AG10803 (cell line): ENCODE measurements at regions not wholly inside any gene's neighbourhood (a gene's known extent, or its start where the extent isn't known, plus 50 kb on each side); places are given as distances from the start of the nearest gene placed in this dataset.
"Not testable (repeated sequence)": the region's sequence is repeated elsewhere in the genome, so short reads cannot be mapped to it uniquely, and the experiment has no call there.

Experiments used
- DNase-seq: peaks from one replicate; pipeline ENCODE4 v3.0.0; 2010; ENCODE audit warnings: low read depth
- H3K4me3 ChIP-seq: 2 replicates; pipeline ENCODE4 v1.5.1; 2011; ENCODE audit warnings: mild to moderate bottlenecking, low read length, control low read depth
- TF ChIP-seq, protein P1 (sequence below): conservative IDR thresholded peaks from 2 replicates; pipeline ENCODE4 v1.5.1; 2011; ENCODE audit warnings: mild to moderate bottlenecking, low read length, control low read depth, inconsistent platforms

DNA sequence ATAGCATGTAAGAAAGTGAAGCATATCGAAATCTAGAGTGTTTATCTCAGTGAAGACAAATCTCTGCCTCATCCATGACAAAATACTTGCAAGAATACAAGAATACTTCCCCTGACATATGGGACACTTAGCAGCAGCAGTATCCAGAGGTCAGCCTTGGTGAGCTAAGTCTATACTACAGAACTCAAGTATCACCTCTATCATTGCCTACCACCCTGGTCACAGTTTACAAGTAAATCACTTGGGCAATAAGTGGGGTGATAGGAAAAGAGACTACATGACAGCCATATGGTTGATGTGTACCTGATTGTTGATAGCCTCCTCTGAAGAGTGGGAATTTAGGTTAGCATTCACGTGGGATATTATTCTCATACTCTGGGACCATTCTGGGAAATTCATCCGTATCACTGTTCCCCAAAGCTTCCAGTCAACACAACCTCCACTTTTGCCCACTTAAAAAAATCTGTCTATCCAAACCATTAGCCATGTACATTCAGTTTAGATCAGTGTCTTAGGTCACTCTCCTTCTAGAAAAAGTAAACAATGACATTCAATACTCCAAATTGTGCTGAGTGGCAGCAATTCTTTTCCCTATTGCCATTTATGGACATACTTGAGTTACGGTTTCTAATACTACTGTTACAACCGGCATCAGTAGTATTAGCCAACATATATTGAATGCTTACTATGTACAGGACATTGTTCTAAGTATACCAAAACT lies 118.2 kb upstream of the PRSS16 start:
- no peak overlapping the region for H3K4me3 ChIP-seq
- TF ChIP-seq, protein P1, sequence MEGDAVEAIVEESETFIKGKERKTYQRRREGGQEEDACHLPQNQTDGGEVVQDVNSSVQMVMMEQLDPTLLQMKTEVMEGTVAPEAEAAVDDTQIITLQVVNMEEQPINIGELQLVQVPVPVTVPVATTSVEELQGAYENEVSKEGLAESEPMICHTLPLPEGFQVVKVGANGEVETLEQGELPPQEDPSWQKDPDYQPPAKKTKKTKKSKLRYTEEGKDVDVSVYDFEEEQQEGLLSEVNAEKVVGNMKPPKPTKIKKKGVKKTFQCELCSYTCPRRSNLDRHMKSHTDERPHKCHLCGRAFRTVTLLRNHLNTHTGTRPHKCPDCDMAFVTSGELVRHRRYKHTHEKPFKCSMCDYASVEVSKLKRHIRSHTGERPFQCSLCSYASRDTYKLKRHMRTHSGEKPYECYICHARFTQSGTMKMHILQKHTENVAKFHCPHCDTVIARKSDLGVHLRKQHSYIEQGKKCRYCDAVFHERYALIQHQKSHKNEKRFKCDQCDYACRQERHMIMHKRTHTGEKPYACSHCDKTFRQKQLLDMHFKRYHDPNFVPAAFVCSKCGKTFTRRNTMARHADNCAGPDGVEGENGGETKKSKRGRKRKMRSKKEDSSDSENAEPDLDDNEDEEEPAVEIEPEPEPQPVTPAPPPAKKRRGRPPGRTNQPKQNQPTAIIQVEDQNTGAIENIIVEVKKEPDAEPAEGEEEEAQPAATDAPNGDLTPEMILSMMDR: no peak
- no peak for DNase-seq

DNA sequence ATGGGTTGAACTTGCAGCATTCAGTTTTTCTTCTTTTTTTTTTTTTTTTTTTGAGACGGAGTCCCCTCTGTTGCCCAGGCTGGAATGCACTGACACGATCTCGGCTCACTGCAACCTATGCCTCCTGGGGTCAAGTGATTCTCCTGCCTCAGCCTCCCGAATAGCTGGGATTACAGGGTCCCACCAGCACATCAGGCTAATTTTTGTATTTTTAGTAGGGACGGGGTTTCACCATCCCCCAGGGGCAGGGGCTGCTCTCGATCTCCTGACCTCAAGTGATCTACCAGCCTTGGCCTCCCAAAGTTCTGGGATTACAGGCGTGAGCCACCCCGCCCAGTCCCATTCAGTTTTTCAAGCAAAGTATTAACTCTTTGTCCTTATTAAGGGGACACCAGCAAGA lies 117.6 kb upstream of the PRSS16 start:
- no peak for DNase-seq
- no peak overlapping the region for H3K4me3 ChIP-seq
- TF ChIP-seq, protein P1: no peak

DNA sequence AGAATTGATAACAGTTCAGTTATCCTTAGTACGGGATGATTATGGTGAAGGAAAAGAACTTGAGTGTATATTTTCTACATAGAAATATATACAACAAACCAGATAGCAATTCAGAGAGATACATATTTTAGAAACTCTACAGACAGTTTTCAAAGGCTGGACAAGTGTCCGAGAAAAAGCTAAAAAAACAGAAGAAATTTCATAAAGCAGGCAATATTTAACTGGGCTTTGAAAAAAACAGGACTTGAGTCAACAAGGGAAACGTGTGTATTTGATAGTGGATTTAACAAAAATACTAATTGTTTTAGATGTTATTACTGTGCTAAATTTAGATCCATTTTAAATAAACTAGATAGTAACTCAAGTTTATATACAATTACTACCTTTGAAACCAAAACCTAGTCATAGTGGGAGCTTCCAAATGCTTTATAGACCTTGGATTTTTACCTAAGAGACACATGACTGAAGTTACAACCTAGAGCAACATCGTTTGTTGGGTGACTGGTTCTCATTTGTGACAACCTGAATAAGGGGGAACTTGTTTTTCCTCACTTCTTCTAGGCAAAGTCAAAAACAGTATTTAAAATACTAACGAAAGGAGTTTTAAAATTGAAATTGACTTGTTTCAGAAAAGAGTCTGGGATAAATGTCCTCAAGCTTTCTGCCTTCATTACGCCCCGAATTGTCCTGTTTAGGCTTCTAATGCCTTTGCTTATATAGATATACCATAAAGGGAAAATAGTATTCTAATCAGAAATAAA lies 116.7 kb upstream of the PRSS16 start:
- H3K4me3 ChIP-seq: peak overlapping the region; percentile 70
- TF ChIP-seq, protein P1: no peak
- no peak for DNase-seq

DNA sequence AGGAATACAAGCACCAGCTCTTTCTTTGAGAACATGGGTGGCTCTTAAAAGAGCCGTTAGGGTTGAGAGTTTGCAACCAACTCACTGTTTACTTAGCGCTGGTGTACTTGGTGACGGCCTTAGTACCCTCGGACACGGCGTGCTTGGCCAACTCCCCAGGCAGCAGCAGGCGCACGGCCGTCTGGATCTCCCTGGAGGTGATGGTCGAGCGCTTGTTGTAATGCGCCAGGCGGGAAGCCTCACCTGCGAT lies 115.3 kb upstream of the PRSS16 start:
- DNase-seq: not testable (repeated sequence)
- TF ChIP-seq, protein P1: 0 out of 2 replicates have a peak, but pooled peaks have one; percentile 0
- peak overlapping the region; percentile 70 for H3K4me3 ChIP-seq

DNA sequence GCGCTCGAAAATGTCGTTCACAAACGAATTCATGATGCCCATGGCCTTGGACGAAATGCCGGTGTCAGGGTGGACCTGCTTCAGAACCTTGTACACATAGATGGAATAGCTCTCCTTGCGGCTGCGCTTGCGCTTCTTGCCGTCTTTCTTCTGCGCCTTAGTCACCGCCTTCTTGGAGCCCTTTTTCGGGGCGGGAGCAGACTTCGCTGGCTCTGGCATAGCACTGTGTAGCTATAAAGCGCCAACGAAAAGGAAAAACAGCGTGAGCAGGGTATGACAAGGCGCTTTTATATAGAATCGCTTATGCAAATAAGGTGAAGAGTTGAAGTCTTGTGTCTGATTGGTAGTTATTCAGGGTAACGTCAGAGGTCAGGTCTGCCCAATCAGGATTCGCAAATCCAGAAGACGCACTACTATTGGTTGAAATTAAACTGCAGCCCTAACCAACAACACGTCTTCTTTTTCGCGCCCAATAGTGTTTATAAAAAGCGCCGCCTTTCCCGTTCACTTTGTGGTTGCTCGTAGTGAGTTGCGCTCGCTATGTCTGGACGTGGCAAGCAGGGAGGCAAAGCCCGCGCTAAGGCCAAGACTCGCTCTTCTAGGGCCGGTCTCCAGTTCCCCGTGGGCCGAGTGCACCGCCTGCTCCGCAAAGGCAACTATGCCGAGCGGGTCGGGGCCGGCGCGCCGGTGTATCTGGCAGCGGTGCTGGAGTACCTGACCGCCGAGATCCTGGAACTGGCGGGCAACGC lies 114.8 kb upstream of the PRSS16 start:
- TF ChIP-seq, protein P1: 0 out of 2 replicates have a peak, but pooled peaks have one; percentile 1
- DNase-seq: peak; percentile 100
- peak overlapping the region; percentile 70 for H3K4me3 ChIP-seq

DNA sequence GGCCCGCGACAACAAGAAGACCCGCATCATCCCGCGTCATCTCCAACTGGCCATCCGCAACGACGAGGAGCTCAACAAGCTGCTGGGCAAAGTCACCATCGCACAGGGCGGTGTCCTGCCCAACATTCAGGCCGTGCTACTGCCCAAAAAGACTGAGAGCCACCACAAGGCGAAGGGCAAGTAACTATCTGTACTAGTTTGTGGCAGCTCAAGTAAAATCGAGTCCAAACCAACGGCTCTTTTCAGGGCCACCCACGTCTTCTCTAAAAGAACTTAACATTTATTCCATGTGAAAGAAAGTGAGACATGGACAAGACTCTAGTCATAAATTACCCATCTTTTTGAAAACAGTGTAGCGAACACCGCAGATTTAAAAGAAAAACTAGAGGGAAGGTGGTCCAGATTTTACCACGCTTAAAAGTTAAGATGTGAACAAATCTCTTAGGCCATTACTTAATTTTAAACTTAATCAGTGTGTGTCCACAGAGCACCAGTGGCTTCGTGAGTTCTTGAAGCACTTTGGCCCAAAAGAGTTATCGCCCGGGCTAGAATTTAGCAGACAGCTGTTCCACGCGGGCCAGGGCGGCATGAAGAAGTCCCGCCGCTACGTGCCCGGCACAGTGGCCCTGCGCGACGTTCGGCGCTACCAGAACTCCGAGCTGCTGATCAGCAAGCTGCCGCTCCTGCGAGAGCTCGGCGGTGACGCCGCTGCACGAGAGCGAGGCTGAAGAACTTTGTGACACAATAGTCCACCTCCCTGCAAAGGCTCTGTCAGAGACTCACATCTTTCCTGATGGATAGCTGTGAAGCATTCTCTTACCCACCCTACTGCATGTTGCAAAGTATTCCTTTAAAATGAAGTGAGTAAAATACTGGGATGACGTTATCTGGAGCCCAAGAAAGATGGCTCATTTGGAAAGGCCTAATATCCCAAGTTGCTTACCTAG lies 113.9 kb upstream of the PRSS16 start:
- TF ChIP-seq, protein P1: no peak
- DNase-seq: peak; percentile 63
- H3K4me3 ChIP-seq: peak overlapping the region; percentile 69
